KMS-11 (cell line): ENCODE measurements at regions not wholly inside any gene's neighbourhood (a gene's known extent, or its start where the extent isn't known, plus 50 kb on each side); places are given as distances from the start of the nearest gene placed in this dataset.

Experiments
- H2AFZ ChIP-seq: fragments of 200-600 bp; sonication (generic); 2 replicates; pipeline ENCODE4 v1.6.1; 2016; ENCODE audit warnings: antibody characterized with exemption, mixed run types, low read depth
- H3K27ac ChIP-seq: fragments of 200-600 bp; sonication (generic); 2 replicates; pipeline ENCODE4 v1.6.1; 2016; ENCODE audit warnings: mild to moderate bottlenecking, mixed run types
- H3K27me3 ChIP-seq: fragments of 200-600 bp; sonication (generic); 2 replicates; pipeline ENCODE4 v1.6.1; 2017; ENCODE audit warnings: mild to moderate bottlenecking, low read depth, mixed run types, moderate library complexity; ENCODE audit not compliant: insufficient read depth
- H3K36me3 ChIP-seq: fragments of 200-600 bp; sonication (generic); 2 replicates; pipeline ENCODE4 v1.6.1; 2017; ENCODE audit warnings: mild to moderate bottlenecking, mixed run types; ENCODE audit not compliant: insufficient read depth
- H3K4me1 ChIP-seq: fragments of 200-600 bp; sonication (generic); 2 replicates; pipeline ENCODE4 v1.6.1; 2016; ENCODE audit warnings: mild to moderate bottlenecking, low read depth, mixed run types; ENCODE audit not compliant: poor library complexity, severe bottlenecking
- H3K4me2 ChIP-seq: fragments of 200-600 bp; sonication (generic); 2 replicates; pipeline ENCODE4 v1.7.0; 2016; ENCODE audit warnings: mild to moderate bottlenecking, mixed run types
- H3K4me3 ChIP-seq: fragments of 200-600 bp; sonication (generic); IDR thresholded peaks from 2 replicates; pipeline ENCODE4 v1.6.1; 2017; ENCODE audit warnings: low read depth, low read length, mixed read lengths; ENCODE audit not compliant: insufficient read depth
- H3K79me2 ChIP-seq: fragments of 200-600 bp; sonication (generic); 2 replicates; pipeline ENCODE4 v1.6.1; 2016; ENCODE audit warnings: low read depth, mixed run types; ENCODE audit not compliant: insufficient read depth
- H3K9ac ChIP-seq: fragments of 200-600 bp; sonication (generic); 2 replicates; pipeline ENCODE4 v1.6.1; 2016; ENCODE audit warnings: mild to moderate bottlenecking, mixed run types
- H4K20me1 ChIP-seq: fragments of 200-600 bp; sonication (generic); 2 replicates; pipeline ENCODE4 v1.6.1; 2016; ENCODE audit warnings: mild to moderate bottlenecking, mixed run types; ENCODE audit not compliant: insufficient read depth
- TF ChIP-seq, protein P1 (sequence below): fragments of 200-600 bp; sonication (generic); conservative IDR thresholded peaks from 2 replicates; pipeline ENCODE4 v1.6.1; 2017; ENCODE audit warnings: low read depth, mild to moderate bottlenecking, antibody characterized with exemption, low read length, moderate library complexity, mixed read lengths

- Histone ChIP-seq H3K27ac (no peak overlapping the region), H3K36me3 (no peaks in the 10 kb centered on the region), H3K27me3 (no peaks in the 10 kb centered on the region), H4K20me1 (no peaks in the 10 kb centered on the region), H3K9ac (no peak overlapping the region), H3K4me2 (no peak overlapping the region), H3K4me1 (no peaks in the 10 kb centered on the region), H2AFZ (no peak overlapping the region), H3K4me3 (no peak overlapping the region), H3K79me2 (no peaks in the 10 kb centered on the region)
- TF ChIP-seq, protein P1, sequence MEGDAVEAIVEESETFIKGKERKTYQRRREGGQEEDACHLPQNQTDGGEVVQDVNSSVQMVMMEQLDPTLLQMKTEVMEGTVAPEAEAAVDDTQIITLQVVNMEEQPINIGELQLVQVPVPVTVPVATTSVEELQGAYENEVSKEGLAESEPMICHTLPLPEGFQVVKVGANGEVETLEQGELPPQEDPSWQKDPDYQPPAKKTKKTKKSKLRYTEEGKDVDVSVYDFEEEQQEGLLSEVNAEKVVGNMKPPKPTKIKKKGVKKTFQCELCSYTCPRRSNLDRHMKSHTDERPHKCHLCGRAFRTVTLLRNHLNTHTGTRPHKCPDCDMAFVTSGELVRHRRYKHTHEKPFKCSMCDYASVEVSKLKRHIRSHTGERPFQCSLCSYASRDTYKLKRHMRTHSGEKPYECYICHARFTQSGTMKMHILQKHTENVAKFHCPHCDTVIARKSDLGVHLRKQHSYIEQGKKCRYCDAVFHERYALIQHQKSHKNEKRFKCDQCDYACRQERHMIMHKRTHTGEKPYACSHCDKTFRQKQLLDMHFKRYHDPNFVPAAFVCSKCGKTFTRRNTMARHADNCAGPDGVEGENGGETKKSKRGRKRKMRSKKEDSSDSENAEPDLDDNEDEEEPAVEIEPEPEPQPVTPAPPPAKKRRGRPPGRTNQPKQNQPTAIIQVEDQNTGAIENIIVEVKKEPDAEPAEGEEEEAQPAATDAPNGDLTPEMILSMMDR = no peak
Observed at GRCh38 chr2:60106836-60107529, 446.5 kb downstream of the BCL11A start.

DNA sequence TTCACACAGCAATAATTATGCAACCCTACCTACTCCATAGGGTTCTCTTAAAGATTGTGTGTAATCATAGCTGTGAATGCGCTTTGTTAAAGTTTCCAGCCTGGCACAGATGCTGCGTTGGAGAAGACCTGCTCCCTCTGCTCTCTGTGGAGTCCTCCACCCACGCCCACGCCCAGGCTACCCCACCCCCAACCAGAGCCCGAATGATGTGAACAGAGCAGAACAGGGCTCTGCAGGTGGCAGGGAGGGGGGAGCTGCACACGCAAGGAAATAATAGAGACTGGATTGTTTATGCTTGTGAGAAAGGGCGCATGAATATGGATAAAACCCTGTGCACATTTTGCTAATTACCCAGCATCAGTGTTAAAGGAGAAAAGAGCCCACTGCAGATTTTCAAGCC, 447.5 kb downstream of the BCL11A start:
- Histone ChIP-seq H3K27me3 (no peaks in the 10 kb centered on the region), H3K4me1 (no peaks in the 10 kb centered on the region), H3K27ac (no peak overlapping the region), H2AFZ (no peak overlapping the region), H3K79me2 (no peaks in the 10 kb centered on the region), H3K4me3 (no peak overlapping the region), H4K20me1 (no peaks in the 10 kb centered on the region), H3K4me2 (no peak overlapping the region), H3K36me3 (no peaks in the 10 kb centered on the region), H3K9ac (no peak overlapping the region)
- TF ChIP-seq, protein P1 = no peak

DNA sequence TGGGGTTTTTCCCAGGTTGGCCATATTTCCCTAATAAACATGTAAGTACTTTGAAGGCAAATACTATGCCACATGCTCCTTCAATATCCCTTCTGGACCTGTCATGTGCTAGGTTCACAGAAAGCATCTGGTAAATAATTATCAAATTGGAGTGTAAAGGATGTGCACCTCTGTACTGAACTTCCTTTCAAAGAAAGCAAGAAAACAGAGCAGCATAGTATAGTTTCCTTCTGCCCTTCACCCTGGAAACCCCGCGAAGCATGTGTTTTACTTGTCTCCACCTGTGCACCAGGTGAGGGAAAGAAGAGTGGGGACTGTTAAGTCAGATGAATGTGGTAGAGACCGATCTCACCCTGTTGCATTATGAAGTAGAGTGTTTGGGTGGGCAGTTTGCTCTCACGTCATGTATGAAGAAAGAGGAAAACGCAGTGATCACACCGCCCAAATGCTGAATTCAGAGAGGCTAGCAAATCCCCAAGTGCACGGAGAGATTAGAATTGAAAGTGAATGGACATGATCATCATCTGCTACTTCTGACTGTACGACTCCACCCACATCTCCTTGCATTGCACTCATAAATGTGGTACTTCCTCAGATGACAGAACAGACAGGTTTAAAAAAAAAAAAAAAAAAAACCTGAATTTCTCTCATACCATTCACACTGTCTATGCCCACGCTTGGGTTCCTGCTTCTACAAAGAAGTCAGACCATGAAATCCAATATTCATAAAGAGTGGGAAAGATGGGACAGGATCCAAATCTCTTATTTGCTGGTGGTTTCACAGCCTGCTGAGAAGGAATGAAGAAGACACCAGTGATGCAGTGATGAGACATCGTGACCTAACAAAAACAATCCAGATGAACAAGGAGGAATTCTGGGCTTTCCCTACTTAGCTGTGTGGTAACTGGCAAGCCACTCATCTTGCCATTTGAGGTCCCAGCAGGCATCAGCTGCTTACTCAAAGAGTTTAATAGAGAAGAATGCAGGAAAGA, 448.6 kb downstream of the BCL11A start:
- H3K79me2 ChIP-seq = no peaks in the 10 kb centered on the region
- H4K20me1 ChIP-seq = no peaks in the 10 kb centered on the region
- no peak overlapping the region for H3K9ac ChIP-seq
- no peak overlapping the region for H3K4me3 ChIP-seq
- H3K36me3 ChIP-seq = no peaks in the 10 kb centered on the region
- H3K27me3 ChIP-seq = no peaks in the 10 kb centered on the region
- no peak overlapping the region for H2AFZ ChIP-seq
- H3K4me2 ChIP-seq = no peak overlapping the region
- H3K27ac ChIP-seq = no peak overlapping the region
- TF ChIP-seq, protein P1 = no peak
- no peaks in the 10 kb centered on the region for H3K4me1 ChIP-seq

- no peak overlapping the region for H3K9ac ChIP-seq
- H4K20me1 ChIP-seq = no peaks in the 10 kb centered on the region
- TF ChIP-seq, protein P1 = no peak
- H3K27ac ChIP-seq = no peak overlapping the region
- H3K27me3 ChIP-seq = no peaks in the 10 kb centered on the region
- H3K79me2 ChIP-seq = no peaks in the 10 kb centered on the region
- H3K4me1 ChIP-seq = no peaks in the 10 kb centered on the region
- no peak overlapping the region for H3K4me3 ChIP-seq
- no peaks in the 10 kb centered on the region for H3K36me3 ChIP-seq
- H3K4me2 ChIP-seq = no peak overlapping the region
- H2AFZ ChIP-seq = no peak overlapping the region
Observed at GRCh38 chr2:60100034-60100433, 453.4 kb downstream of the BCL11A start.
